ENCODE measurements at regions not wholly inside any gene's neighbourhood (a gene's known extent, or its start where the extent isn't known, plus 50 kb on each side); places are given as distances from the start of the nearest gene placed in this dataset.

DNA sequence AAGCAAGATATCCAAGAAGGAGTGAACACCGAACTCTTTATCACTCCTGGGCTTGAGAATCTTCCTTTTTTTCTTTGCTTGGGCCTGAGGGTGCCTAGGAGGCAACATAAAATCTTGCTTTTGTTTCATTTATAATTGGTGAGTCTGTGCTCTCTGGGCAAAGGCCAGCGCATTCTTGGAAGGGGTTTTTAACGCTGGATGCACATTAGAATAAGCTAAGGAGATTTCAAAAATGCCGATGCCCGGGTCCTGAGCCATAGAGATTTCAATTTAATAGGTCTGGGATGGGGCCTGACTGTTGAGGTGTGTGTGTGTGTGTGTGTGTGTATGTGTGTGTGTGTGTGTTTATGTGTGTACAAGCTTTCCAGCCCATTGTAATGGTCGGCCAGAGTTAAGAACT is 62.0 kb upstream of the SORCS3 start:
- TF ChIP-seq CTCF (conservative IDR thresholded peaks at IDR 0.05; ENCODE audit: low read depth, low read length): no peak
- no peak for TF ChIP-seq EZH2 (IDR thresholded peaks at IDR 0.05; ENCODE audit: low read length, unreplicated experiment)
- TF ChIP-seq EZH2phosphoT487 (IDR thresholded peaks at IDR 0.05; ENCODE audit: borderline replicate concordance, low read length): no peak
